Type B pancreatic cell (in vitro differentiated cells): ENCODE measurements at regions not wholly inside any gene's neighbourhood (a gene's known extent, or its start where the extent isn't known, plus 50 kb on each side); places are given as distances from the start of the nearest gene placed in this dataset.

Source experiments
- DNase-seq: peaks from one replicate; pipeline ENCODE4 v3.0.0; 2021; ENCODE audit warnings: mixed read lengths; ENCODE audit not compliant: unreplicated experiment; ENCODE audit errors: extremely low spot score
- H3K27ac Mint-ChIP-seq: 2 replicates; pipeline ENCODE4 v1.8.0; 2021; ENCODE audit warnings: mild to moderate bottlenecking, mixed read lengths
- H3K27me3 Mint-ChIP-seq: 2 replicates; pipeline ENCODE4 v1.8.0; 2021; ENCODE audit warnings: mixed read lengths
- H3K36me3 Mint-ChIP-seq: 2 replicates; pipeline ENCODE4 v1.8.0; 2021; ENCODE audit warnings: mixed read lengths
- H3K4me1 Mint-ChIP-seq: one replicate; pipeline ENCODE4 v1.8.0; 2021; ENCODE audit warnings: mixed read lengths; ENCODE audit not compliant: unreplicated experiment
- H3K4me3 Mint-ChIP-seq: 2 replicates; pipeline ENCODE4 v1.8.0; 2021; ENCODE audit warnings: mild to moderate bottlenecking, mixed read lengths
- H3K9me3 Mint-ChIP-seq: 2 replicates; pipeline ENCODE4 v1.8.0; 2021; ENCODE audit warnings: mixed read lengths
- CTCF ChIP-seq: fragments of 200-600 bp; sonication (generic); conservative IDR thresholded peaks from 2 replicates; pipeline ENCODE4 v1.5.0; 2021; ENCODE audit warnings: antibody characterized with exemption, mild to moderate bottlenecking

- no peak for TF ChIP-seq CTCF
- Mint-ChIP-seq H3K9me3 (no peaks in the 10 kb centered on the region), H3K4me1 (no peaks in the 10 kb centered on the region), H3K36me3 (no peaks in the 10 kb centered on the region), H3K27ac (no peak overlapping the region), H3K4me3 (no peak overlapping the region), H3K27me3 (no peaks in the 10 kb centered on the region)
- DNase-seq = no peak
Observed at GRCh38 chr13:85174291-85174690, 624.9 kb downstream of the SLITRK6 start.

- TF ChIP-seq CTCF = no peak
- DNase-seq = no peak
- Mint-ChIP-seq H3K27me3 (no peaks in the 10 kb centered on the region), H3K9me3 (no peaks in the 10 kb centered on the region), H3K36me3 (no peaks in the 10 kb centered on the region), H3K27ac (no peak overlapping the region), H3K4me3 (no peak overlapping the region), H3K4me1 (no peaks in the 10 kb centered on the region)
Observed at GRCh38 chr13:85170372-85170771, 628.8 kb downstream of the SLITRK6 start.

- Mint-ChIP-seq H3K27me3 (no peaks in the 10 kb centered on the region), H3K4me3 (no peak overlapping the region), H3K36me3 (no peaks in the 10 kb centered on the region), H3K9me3 (no peaks in the 10 kb centered on the region), H3K4me1 (no peaks in the 10 kb centered on the region), H3K27ac (no peak overlapping the region)
- TF ChIP-seq CTCF = no peak
- DNase-seq = no peak
Observed at GRCh38 chr13:85166891-85167290, 632.3 kb downstream of the SLITRK6 start.

- H3K36me3 Mint-ChIP-seq = no peaks in the 10 kb centered on the region
- no peak overlapping the region for H3K4me3 Mint-ChIP-seq
- H3K27ac Mint-ChIP-seq = no peak overlapping the region
- H3K27me3 Mint-ChIP-seq = no peaks in the 10 kb centered on the region
- DNase-seq = no peak
- no peaks in the 10 kb centered on the region for H3K4me1 Mint-ChIP-seq
- TF ChIP-seq CTCF = no peak
- H3K9me3 Mint-ChIP-seq = no peaks in the 10 kb centered on the region
Observed at GRCh38 chr13:85163063-85163462, 636.2 kb downstream of the SLITRK6 start.

- Mint-ChIP-seq H3K27ac (no peak overlapping the region), H3K4me1 (no peaks in the 10 kb centered on the region), H3K27me3 (no peaks in the 10 kb centered on the region), H3K4me3 (no peak overlapping the region), H3K9me3 (no peaks in the 10 kb centered on the region), H3K36me3 (no peaks in the 10 kb centered on the region)
- TF ChIP-seq CTCF = no peak
- DNase-seq = no peak
Observed at GRCh38 chr13:85148009-85148408, 651.2 kb downstream of the SLITRK6 start.

GRCh38 chr13:85142351-85142927 is 656.8 kb downstream of the SLITRK6 start:
- H3K4me1 Mint-ChIP-seq = peaks cover 24% of the 10 kb centered on the region
- H3K36me3 Mint-ChIP-seq = no peaks in the 10 kb centered on the region
- TF ChIP-seq CTCF = no peak
- no peaks in the 10 kb centered on the region for H3K27me3 Mint-ChIP-seq
- peaks cover 18% of the 10 kb centered on the region for H3K9me3 Mint-ChIP-seq
- H3K27ac Mint-ChIP-seq = no peak overlapping the region
- H3K4me3 Mint-ChIP-seq = no peak overlapping the region
- no peak for DNase-seq
